H9 (cell line): ENCODE measurements at regions not wholly inside any gene's neighbourhood (a gene's known extent, or its start where the extent isn't known, plus 50 kb on each side); places are given as distances from the start of the nearest gene placed in this dataset.

Experiments used
- DNase-seq: peaks from one replicate; pipeline ENCODE4 v3.0.0-alpha.2; 2017
- H2AFZ ChIP-seq: one replicate; pipeline ENCODE4 v1.6.1; 2013; ENCODE audit warnings: mild to moderate bottlenecking, low read length, control low read depth, moderate library complexity
- H2AK5ac ChIP-seq: 2 replicates; pipeline ENCODE4 v1.6.1; 2013; ENCODE audit warnings: low read length, control low read depth, mixed read lengths; ENCODE audit not compliant: insufficient read length
- H2BK120ac ChIP-seq: one replicate; pipeline ENCODE4 v1.6.1; 2013; ENCODE audit warnings: low read depth, mild to moderate bottlenecking, low read length, control low read depth, inconsistent platforms; ENCODE audit not compliant: poor library complexity, severe bottlenecking
- H2BK12ac ChIP-seq: 2 replicates; pipeline ENCODE4 v1.6.1; 2013; ENCODE audit warnings: low read length, control low read depth, mixed read lengths, low read depth; ENCODE audit not compliant: insufficient read length
- H2BK15ac ChIP-seq: 2 replicates; pipeline ENCODE4 v1.6.1; 2013; ENCODE audit warnings: low read depth, low read length, control low read depth
- H2BK20ac ChIP-seq: one replicate; pipeline ENCODE4 v1.6.1; 2013; ENCODE audit warnings: low read depth, mild to moderate bottlenecking, low read length, control low read depth, inconsistent platforms; ENCODE audit not compliant: poor library complexity, severe bottlenecking
- H2BK5ac ChIP-seq: 2 replicates; pipeline ENCODE4 v1.6.1; 2013; ENCODE audit warnings: low read length, control low read depth, mixed read lengths; ENCODE audit not compliant: insufficient read length
- H3K14ac ChIP-seq: 2 replicates; pipeline ENCODE4 v1.6.1; 2013; ENCODE audit warnings: low read length, control low read depth; ENCODE audit not compliant: insufficient read depth
- H3K18ac ChIP-seq: 2 replicates; pipeline ENCODE4 v1.6.1; 2013; ENCODE audit warnings: low read depth, mild to moderate bottlenecking, mixed read lengths, low read length, control low read depth; ENCODE audit not compliant: insufficient read length
- H3K23ac ChIP-seq: 2 replicates; pipeline ENCODE4 v1.6.1; 2013; ENCODE audit warnings: low read length, control low read depth, mixed read lengths, low read depth; ENCODE audit not compliant: insufficient read length
- H3K23me2 ChIP-seq: 2 replicates; pipeline ENCODE4 v1.6.1; 2013; ENCODE audit warnings: low read depth, mild to moderate bottlenecking, mixed read lengths, low read length, control low read depth; ENCODE audit not compliant: insufficient read length, poor library complexity, severe bottlenecking
- H3K27ac ChIP-seq: 2 replicates; pipeline ENCODE4 v1.5.1; 2013; ENCODE audit warnings: low read length, control low read depth, mixed read lengths, low read depth; ENCODE audit not compliant: insufficient read length
- H3K27me3 ChIP-seq: 2 replicates; pipeline ENCODE4 v1.6.1; 2013; ENCODE audit warnings: low read length, control low read depth, inconsistent platforms; ENCODE audit not compliant: insufficient read depth
- H3K4ac ChIP-seq: 2 replicates; pipeline ENCODE4 v1.6.1; 2013; ENCODE audit warnings: low read depth, mild to moderate bottlenecking, control low read depth, inconsistent platforms, low read length, moderate library complexity
- H3K4me1 ChIP-seq: 2 replicates; pipeline ENCODE4 v1.6.1; 2013; ENCODE audit warnings: low read length, control low read depth, inconsistent platforms; ENCODE audit not compliant: insufficient read depth
- H3K4me2 ChIP-seq: 2 replicates; pipeline ENCODE4 v1.6.1; 2013; ENCODE audit warnings: low read length, control low read depth, mixed read lengths; ENCODE audit not compliant: insufficient read length, insufficient read depth
- H3K56ac ChIP-seq: 2 replicates; pipeline ENCODE4 v1.6.1; 2013; ENCODE audit warnings: low read depth, mild to moderate bottlenecking, mixed read lengths, low read length, control low read depth; ENCODE audit not compliant: insufficient read length
- H3K79me1 ChIP-seq: 2 replicates; pipeline ENCODE4 v1.6.1; 2013; ENCODE audit warnings: low read depth, mild to moderate bottlenecking, moderate library complexity, low read length, control low read depth, inconsistent platforms; ENCODE audit not compliant: insufficient read depth, poor library complexity, severe bottlenecking
- H3K79me2 ChIP-seq: 2 replicates; pipeline ENCODE4 v1.6.1; 2013; ENCODE audit warnings: low read length, control low read depth, inconsistent platforms; ENCODE audit not compliant: insufficient read depth
- H3K9ac ChIP-seq: 2 replicates; pipeline ENCODE4 v1.6.1; 2013; ENCODE audit warnings: low read length, control low read depth, mixed read lengths; ENCODE audit not compliant: insufficient read length; ENCODE audit errors: extremely low read depth
- H3K9me3 ChIP-seq: one replicate; pipeline ENCODE4 v1.6.1; 2013; ENCODE audit warnings: low read depth, low read length, inconsistent platforms; ENCODE audit not compliant: control insufficient read depth
- H3T11ph ChIP-seq: one replicate; pipeline ENCODE4 v1.6.1; 2013; ENCODE audit warnings: mild to moderate bottlenecking, low read length, control low read depth, inconsistent platforms
- H4K20me1 ChIP-seq: one replicate; pipeline ENCODE4 v1.6.1; 2013; ENCODE audit not compliant: control insufficient read depth, insufficient read length, insufficient read depth
- H4K5ac ChIP-seq: 2 replicates; pipeline ENCODE4 v1.6.1; 2013; ENCODE audit warnings: low read depth, mild to moderate bottlenecking, mixed read lengths, low read length, control low read depth; ENCODE audit not compliant: insufficient read length
- H4K8ac ChIP-seq: replicated peaks from 2 replicates; pipeline ENCODE4 v1.6.1; 2013; ENCODE audit warnings: low read length, control low read depth, mixed read lengths, low read depth; ENCODE audit not compliant: insufficient read length
- H4K91ac ChIP-seq: 2 replicates; pipeline ENCODE4 v1.6.1; 2013; ENCODE audit warnings: low read depth, mild to moderate bottlenecking, moderate library complexity, mixed read lengths, low read length, control low read depth; ENCODE audit not compliant: insufficient read length
- H3K27ac Mint-ChIP-seq, 3 experiments: 2 replicates in 2 of 3; 3 replicates in 1 of 3; pipeline ENCODE4 v1.8.0; 2020 to 2021; ENCODE audit warnings: mixed read lengths in 3 of 3, mild to moderate bottlenecking in 1 of 3, moderate library complexity in 1 of 3
- H3K27me3 Mint-ChIP-seq: 2 replicates; pipeline ENCODE4 v1.8.0; 2021; ENCODE audit warnings: low read depth, mild to moderate bottlenecking, moderate library complexity, mixed read lengths
- H3K36me3 Mint-ChIP-seq, 3 experiments: 2 replicates in 2 of 3; 3 replicates in 1 of 3; pipeline ENCODE4 v1.8.0; 2020 to 2021; ENCODE audit warnings: low read depth in 3 of 3, mixed read lengths in 3 of 3; ENCODE audit not compliant: insufficient read depth in 1 of 3
- H3K4me1 Mint-ChIP-seq, 2 experiments: 2 replicates each; pipeline ENCODE4 v1.8.0; 2020; ENCODE audit warnings: mixed read lengths in 2 of 2
- H3K4me3 Mint-ChIP-seq, 2 experiments: 2 replicates in 1 of 2; 3 replicates in 1 of 2; pipeline ENCODE4 v1.8.0; 2020 to 2021; ENCODE audit warnings: mild to moderate bottlenecking in 2 of 2, mixed read lengths in 2 of 2, moderate library complexity in 1 of 2
- H3K9me3 Mint-ChIP-seq, 2 experiments: 2 replicates in 1 of 2; 3 replicates in 1 of 2; pipeline ENCODE4 v1.8.0; 2020; ENCODE audit warnings: mild to moderate bottlenecking in 2 of 2, mixed read lengths in 2 of 2, moderate library complexity in 1 of 2
- WGBS: extraction: QIAGEN DNeasy Blood & Tissue Kit; methylation state at CpG from one replicate; pipeline ENCODE4 v1.1.7; 2013; ENCODE audit warnings: missing lambda C conversion rate, low lambda C conversion rate, mixed read lengths; ENCODE audit not compliant: insufficient read length; ENCODE audit errors: extremely low coverage; 5-methylcytosine and 5-hydroxymethylcytosine counted together
- TF ChIP-seq, protein P1 (sequence below): fragments of 200-600 bp; sonication (generic); conservative IDR thresholded peaks from 3 replicates; pipeline ENCODE4 v1.8.0; 2021; ENCODE audit warnings: antibody characterized with exemption, mild to moderate bottlenecking

GRCh38 chr15:87614704-87615103 lies 641.8 kb downstream of the NTRK3 start:
- H4K5ac ChIP-seq: no peak overlapping the region
- no peak overlapping the region for H2BK12ac ChIP-seq
- no peaks in the 10 kb centered on the region for H3K79me1 ChIP-seq
- no peaks in the 10 kb centered on the region for H3K79me2 ChIP-seq
- H2BK5ac ChIP-seq: no peak overlapping the region
- no peak overlapping the region for H3K14ac ChIP-seq
- H2BK120ac ChIP-seq: no peak overlapping the region
- H3K23ac ChIP-seq: no peak overlapping the region
- peaks cover 3% of the 10 kb centered on the region in 2 experiments; a peak in 2 of 4 replicates for H3K4me1 Mint-ChIP-seq
- no peak overlapping the region for H2BK15ac ChIP-seq
- no peak overlapping the region for H2BK20ac ChIP-seq
- TF ChIP-seq, protein P1, sequence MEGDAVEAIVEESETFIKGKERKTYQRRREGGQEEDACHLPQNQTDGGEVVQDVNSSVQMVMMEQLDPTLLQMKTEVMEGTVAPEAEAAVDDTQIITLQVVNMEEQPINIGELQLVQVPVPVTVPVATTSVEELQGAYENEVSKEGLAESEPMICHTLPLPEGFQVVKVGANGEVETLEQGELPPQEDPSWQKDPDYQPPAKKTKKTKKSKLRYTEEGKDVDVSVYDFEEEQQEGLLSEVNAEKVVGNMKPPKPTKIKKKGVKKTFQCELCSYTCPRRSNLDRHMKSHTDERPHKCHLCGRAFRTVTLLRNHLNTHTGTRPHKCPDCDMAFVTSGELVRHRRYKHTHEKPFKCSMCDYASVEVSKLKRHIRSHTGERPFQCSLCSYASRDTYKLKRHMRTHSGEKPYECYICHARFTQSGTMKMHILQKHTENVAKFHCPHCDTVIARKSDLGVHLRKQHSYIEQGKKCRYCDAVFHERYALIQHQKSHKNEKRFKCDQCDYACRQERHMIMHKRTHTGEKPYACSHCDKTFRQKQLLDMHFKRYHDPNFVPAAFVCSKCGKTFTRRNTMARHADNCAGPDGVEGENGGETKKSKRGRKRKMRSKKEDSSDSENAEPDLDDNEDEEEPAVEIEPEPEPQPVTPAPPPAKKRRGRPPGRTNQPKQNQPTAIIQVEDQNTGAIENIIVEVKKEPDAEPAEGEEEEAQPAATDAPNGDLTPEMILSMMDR: no peak
- no peak overlapping the region for H3K4me3 Mint-ChIP-seq
- no peak overlapping the region for H3K4me2 ChIP-seq
- no peak overlapping the region for H4K8ac ChIP-seq
- H3K4ac ChIP-seq: no peak overlapping the region
- no peak overlapping the region for H3T11ph ChIP-seq
- H3K56ac ChIP-seq: no peak overlapping the region
- no peak overlapping the region for H3K9ac ChIP-seq
- no peak overlapping the region for H2AFZ ChIP-seq
- H3K18ac ChIP-seq: no peak overlapping the region
- no peaks in the 10 kb centered on the region for H3K9me3 Mint-ChIP-seq
- H3K27me3 ChIP-seq: no peaks in the 10 kb centered on the region
- H4K20me1 ChIP-seq: no peaks in the 10 kb centered on the region
- H3K27ac ChIP-seq: no peak overlapping the region
- H3K36me3 Mint-ChIP-seq: no peaks in the 10 kb centered on the region
- no peaks in the 10 kb centered on the region; the same call in 1 of the 2 replicates for H3K27me3 Mint-ChIP-seq
- H3K23me2 ChIP-seq: no peaks in the 10 kb centered on the region
- no peaks in the 10 kb centered on the region for H3K4me1 ChIP-seq
- no peak for DNase-seq
- H3K9me3 ChIP-seq: no peaks in the 10 kb centered on the region
- no peak overlapping the region for H2AK5ac ChIP-seq
- no CpG with 5 or more reads among the region's 9 CpGs for WGBS
- H3K27ac Mint-ChIP-seq: no peak overlapping the region
- H4K91ac ChIP-seq: no peak overlapping the region
